ENCODE measurements at regions not wholly inside any gene's neighbourhood (a gene's known extent, or its start where the extent isn't known, plus 50 kb on each side); places are given as distances from the start of the nearest gene placed in this dataset.

GRCh38 chr11:95524314-95525036 lies 265.1 kb downstream of the FAM76B start:
- DNase-seq (ENCODE audit: low spot score in 2 of 2) = no peak
- 61 to 66% methylated on average over 4 of the region's 4 CpGs for WGBS, 2 donors
- no peak overlapping the region for H3K4me3 ChIP-seq (ENCODE audit: low read depth, poor library complexity, severe bottlenecking)
- TF ChIP-seq CTCF (IDR thresholded peaks at IDR 0.05) (no peak), POLR2A (IDR thresholded peaks at IDR 0.05) (no peak)
- intact Hi-C loops (cut with DNase I; ENCODE audit: low total_unique reads) = no loop called here

GRCh38 chr11:95522874-95523273 lies 266.7 kb downstream of the FAM76B start:
- H3K4me3 ChIP-seq (ENCODE audit: low read depth, poor library complexity, severe bottlenecking) = no peak overlapping the region
- TF ChIP-seq CTCF (IDR thresholded peaks at IDR 0.05) (no peak), POLR2A (IDR thresholded peaks at IDR 0.05) (no peak)
- WGBS, 2 donors = 34 to 39% methylated on average over 4 of the region's 4 CpGs
- peak in 1 of 2 donors; percentile 40 for DNase-seq (ENCODE audit: low spot score in 2 of 2)
- intact Hi-C loops (cut with DNase I; ENCODE audit: low total_unique reads) = no loop called here

- no peak overlapping the region for H3K4me3 ChIP-seq (ENCODE audit: low read depth, poor library complexity, severe bottlenecking)
- intact Hi-C loops (cut with DNase I; ENCODE audit: low total_unique reads) = no loop called here
- no peak for DNase-seq (ENCODE audit: low spot score in 2 of 2)
- TF ChIP-seq POLR2A (IDR thresholded peaks at IDR 0.05) = no peak
- TF ChIP-seq CTCF (IDR thresholded peaks at IDR 0.05) = no peak
- WGBS, 2 donors = 90 to 94% methylated on average over 5 of the region's 5 CpGs
Observed at GRCh38 chr11:95521862-95522261, 267.7 kb downstream of the FAM76B start.

- 27 to 47% methylated on average over 4 of the region's 4 CpGs for WGBS, 2 donors
- TF ChIP-seq CTCF (IDR thresholded peaks at IDR 0.05) (no peak), POLR2A (IDR thresholded peaks at IDR 0.05) (no peak)
- H3K4me3 ChIP-seq (ENCODE audit: low read depth, poor library complexity, severe bottlenecking) = no peak overlapping the region
- intact Hi-C loops (cut with DNase I; ENCODE audit: low total_unique reads) = no loop called here
- DNase-seq (ENCODE audit: low spot score in 2 of 2) = peak in 1 of 2 donors; percentile 44
Observed at GRCh38 chr11:95521133-95521542, 268.4 kb downstream of the FAM76B start.

GRCh38 chr11:95520369-95521132 lies 269.0 kb downstream of the FAM76B start:
- H3K4me3 ChIP-seq (ENCODE audit: low read depth, poor library complexity, severe bottlenecking) = no peak overlapping the region
- no peak for DNase-seq (ENCODE audit: low spot score in 2 of 2)
- intact Hi-C loops (cut with DNase I; ENCODE audit: low total_unique reads) = no loop called here
- WGBS, 2 donors = 72 to 78% methylated on average over 8 of the region's 8 CpGs
- TF ChIP-seq POLR2A (IDR thresholded peaks at IDR 0.05) (no peak), CTCF (IDR thresholded peaks at IDR 0.05) (no peak)

Data from lower leg skin (tissue), 4 donors.